ENCODE measurements at regions not wholly inside any gene's neighbourhood (a gene's known extent, or its start where the extent isn't known, plus 50 kb on each side); places are given as distances from the start of the nearest gene placed in this dataset.

DNA sequence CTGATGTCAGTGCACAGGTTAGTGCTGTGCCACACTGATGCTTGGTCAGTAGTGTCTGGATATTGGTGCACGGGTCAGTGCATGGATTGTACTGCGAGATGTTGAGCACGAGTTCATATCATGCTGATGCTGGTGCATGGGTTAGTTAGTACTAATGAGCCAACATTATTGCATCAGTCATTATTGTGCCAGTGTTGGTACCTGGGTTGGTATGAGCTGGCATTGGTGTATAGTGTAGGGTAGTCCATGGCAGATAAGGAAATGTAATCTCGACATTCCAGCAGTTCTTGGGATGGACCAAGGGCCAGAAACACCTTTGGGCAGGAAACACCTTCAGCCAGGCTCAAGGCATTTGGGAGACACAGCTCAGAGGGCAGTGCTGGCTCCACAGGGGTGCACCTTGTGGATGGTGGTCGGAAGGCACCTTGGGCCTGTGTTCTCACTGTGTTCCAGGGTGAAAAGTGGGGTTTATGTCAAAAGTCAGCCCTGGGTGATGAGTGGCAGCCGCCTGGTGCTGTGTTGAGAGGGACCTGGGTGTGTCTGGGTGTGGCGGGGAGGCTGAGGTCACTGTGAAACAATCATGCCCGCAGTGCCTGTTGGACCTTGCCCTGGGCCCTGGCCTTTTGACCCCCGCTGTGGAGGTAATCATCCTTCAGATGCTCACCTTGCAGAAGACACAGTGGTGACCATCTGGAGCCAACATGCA is 100.7 kb upstream of the ZNF469 start:
- TF ChIP-seq, protein P1, sequence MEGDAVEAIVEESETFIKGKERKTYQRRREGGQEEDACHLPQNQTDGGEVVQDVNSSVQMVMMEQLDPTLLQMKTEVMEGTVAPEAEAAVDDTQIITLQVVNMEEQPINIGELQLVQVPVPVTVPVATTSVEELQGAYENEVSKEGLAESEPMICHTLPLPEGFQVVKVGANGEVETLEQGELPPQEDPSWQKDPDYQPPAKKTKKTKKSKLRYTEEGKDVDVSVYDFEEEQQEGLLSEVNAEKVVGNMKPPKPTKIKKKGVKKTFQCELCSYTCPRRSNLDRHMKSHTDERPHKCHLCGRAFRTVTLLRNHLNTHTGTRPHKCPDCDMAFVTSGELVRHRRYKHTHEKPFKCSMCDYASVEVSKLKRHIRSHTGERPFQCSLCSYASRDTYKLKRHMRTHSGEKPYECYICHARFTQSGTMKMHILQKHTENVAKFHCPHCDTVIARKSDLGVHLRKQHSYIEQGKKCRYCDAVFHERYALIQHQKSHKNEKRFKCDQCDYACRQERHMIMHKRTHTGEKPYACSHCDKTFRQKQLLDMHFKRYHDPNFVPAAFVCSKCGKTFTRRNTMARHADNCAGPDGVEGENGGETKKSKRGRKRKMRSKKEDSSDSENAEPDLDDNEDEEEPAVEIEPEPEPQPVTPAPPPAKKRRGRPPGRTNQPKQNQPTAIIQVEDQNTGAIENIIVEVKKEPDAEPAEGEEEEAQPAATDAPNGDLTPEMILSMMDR (conservative IDR thresholded peaks at IDR 0.05; ENCODE audit: low read depth in 2 of 2): no peak
- TF ChIP-seq EZH2phosphoT487 (IDR thresholded peaks at IDR 0.05; ENCODE audit: unreplicated experiment): no peak
- TF ChIP-seq POLR2AphosphoS5 (IDR thresholded peaks at IDR 0.05; ENCODE audit: low read depth): no peak
- TF ChIP-seq CREB1 (CRISPR knock-in tag; IDR thresholded peaks at IDR 0.05; ENCODE audit: low read depth): no peak
- TF ChIP-seq EZH2 (IDR thresholded peaks at IDR 0.05; ENCODE audit: low read depth, unreplicated experiment): no peak
- no peak for TF ChIP-seq STAT1 (IDR thresholded peaks at IDR 0.05; ENCODE audit: unreplicated experiment)
- no peak for TF ChIP-seq JUNB (IDR thresholded peaks at IDR 0.05; ENCODE audit: unreplicated experiment)
- no peak for TF ChIP-seq ZNF114 (CRISPR knock-in tag; IDR thresholded peaks at IDR 0.05)
